Fibroblast of lung (primary cell): ENCODE measurements at regions not wholly inside any gene's neighbourhood (a gene's known extent, or its start where the extent isn't known, plus 50 kb on each side); places are given as distances from the start of the nearest gene placed in this dataset.

Source experiments
- DNase-seq, 2 donors: peaks; one replicate each; pipeline versions ENCODE4 v3.0.0 to v3.0.0-alpha.2; 2010; ENCODE audit warnings: low read depth in 2 of 2
- H2AFZ ChIP-seq: 2 replicates; pipeline ENCODE4 v1.5.1; 2012; ENCODE audit warnings: low read length, control low read depth, inconsistent platforms
- H3K27ac ChIP-seq: 2 replicates; pipeline ENCODE4 v1.5.1; 2011; ENCODE audit warnings: low read length, control low read depth; ENCODE audit not compliant: insufficient read depth
- H3K27me3 ChIP-seq: 2 replicates; pipeline ENCODE4 v1.5.1; 2011; ENCODE audit warnings: mild to moderate bottlenecking, low read length; ENCODE audit not compliant: control insufficient read depth, insufficient read depth
- H3K36me3 ChIP-seq: 2 replicates; pipeline ENCODE4 v1.5.1; 2011; ENCODE audit warnings: low read length; ENCODE audit not compliant: control insufficient read depth, insufficient read depth
- H3K4me1 ChIP-seq: 2 replicates; pipeline ENCODE4 v1.5.1; 2011; ENCODE audit warnings: low read length; ENCODE audit not compliant: control insufficient read depth, insufficient read depth; ENCODE audit errors: extremely low read depth
- H3K4me2 ChIP-seq: 2 replicates; pipeline ENCODE4 v1.5.1; 2011; ENCODE audit warnings: low read length, control low read depth; ENCODE audit not compliant: insufficient read depth; ENCODE audit errors: extremely low read depth
- H3K4me3 ChIP-seq, 4 experiments: fragments of 200-600 bp in 1 of 4; sonication (generic) in 1 of 4; replicated peaks in 1 of 4; 2 replicates each; pipeline ENCODE4 v1.5.1; 2011 to 2016; ENCODE audit warnings: low read length in 4 of 4, low read depth in 3 of 4, mild to moderate bottlenecking in 3 of 4, control low read depth in 2 of 4, inconsistent platforms in 1 of 4, mixed read lengths in 1 of 4; ENCODE audit not compliant: insufficient read depth in 1 of 4; ENCODE audit errors: control extremely low read depth in 1 of 4
- H3K79me2 ChIP-seq: 2 replicates; pipeline ENCODE4 v1.5.1; 2012; ENCODE audit warnings: mild to moderate bottlenecking, low read length, inconsistent platforms; ENCODE audit not compliant: control insufficient read depth, insufficient read depth
- H3K9ac ChIP-seq: 2 replicates; pipeline ENCODE4 v1.5.1; 2011; ENCODE audit warnings: mild to moderate bottlenecking, low read length, control low read depth; ENCODE audit not compliant: insufficient read depth
- H3K9me3 ChIP-seq: 2 replicates; pipeline ENCODE4 v1.5.1; 2012; ENCODE audit warnings: low read depth, low read length; ENCODE audit not compliant: control insufficient read depth, insufficient read depth
- H4K20me1 ChIP-seq: 2 replicates; pipeline ENCODE4 v1.5.1; 2011; ENCODE audit warnings: low read length; ENCODE audit not compliant: control insufficient read depth, insufficient read depth; ENCODE audit errors: extremely low read depth
- CTCF ChIP-seq, 2 donors: IDR thresholded peaks in 1 of 2; conservative IDR thresholded peaks in 1 of 2; 1 replicate in 1 of 2; 2 replicates in 1 of 2; pipeline ENCODE4 v1.5.1; 2011 to 2012; ENCODE audit warnings: low read length in 2 of 2, control low read depth in 1 of 2, inconsistent platforms in 1 of 2, low read depth in 1 of 2, mild to moderate bottlenecking in 1 of 2
- EZH2 ChIP-seq: IDR thresholded peaks from 2 replicates; pipeline ENCODE4 v1.5.1; 2012; ENCODE audit warnings: low read length, control low read depth, mild to moderate bottlenecking; ENCODE audit errors: missing control alignments

DNA sequence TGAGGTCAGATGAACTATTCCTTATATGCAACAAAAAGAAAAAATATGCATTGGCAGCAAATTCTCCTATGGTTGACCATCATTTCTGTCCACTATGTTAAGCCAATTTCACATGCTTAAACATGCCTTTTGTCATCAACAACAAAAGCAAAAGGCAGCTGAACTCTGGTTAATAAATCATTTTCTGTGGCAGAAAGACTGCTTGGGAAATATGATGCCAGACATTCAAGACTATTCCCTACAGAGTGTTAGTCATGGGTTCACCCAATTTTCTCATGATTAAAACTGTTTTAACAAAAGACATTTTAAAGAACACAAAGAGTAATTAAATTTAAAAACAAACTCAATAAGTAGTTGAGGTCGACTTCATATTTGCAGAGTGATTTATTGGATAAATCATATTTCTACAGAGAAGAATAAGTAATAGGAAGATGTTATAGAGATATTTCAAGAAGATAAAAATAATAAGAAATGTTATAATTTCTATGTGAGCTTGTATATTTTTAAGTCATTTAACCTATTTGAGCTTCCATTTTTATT lies 890.6 kb downstream of the STPG2 start:
- H4K20me1 ChIP-seq, result no peaks in the 10 kb centered on the region
- TF ChIP-seq CTCF (conservative IDR thresholded peaks at IDR 0.05 in 1 of 2, IDR thresholded peaks at IDR 0.05 in 1 of 2; ENCODE audit: low read depth in 1 of 2, low read length in 2 of 2) (no peak), EZH2 (no peak)
- H2AFZ ChIP-seq, result no peak overlapping the region
- no peaks in the 10 kb centered on the region for H3K4me1 ChIP-seq
- H3K27me3 ChIP-seq, result no peaks in the 10 kb centered on the region
- H3K27ac ChIP-seq, result no peak overlapping the region
- peak in 1 of 2 donors; percentile 0 for DNase-seq
- no peak overlapping the region for H3K4me3 ChIP-seq
- H3K4me2 ChIP-seq, result no peak overlapping the region
- H3K9me3 ChIP-seq, result no peaks in the 10 kb centered on the region
- no peaks in the 10 kb centered on the region for H3K36me3 ChIP-seq
- H3K9ac ChIP-seq, result no peak overlapping the region
- H3K79me2 ChIP-seq, result no peaks in the 10 kb centered on the region

DNA sequence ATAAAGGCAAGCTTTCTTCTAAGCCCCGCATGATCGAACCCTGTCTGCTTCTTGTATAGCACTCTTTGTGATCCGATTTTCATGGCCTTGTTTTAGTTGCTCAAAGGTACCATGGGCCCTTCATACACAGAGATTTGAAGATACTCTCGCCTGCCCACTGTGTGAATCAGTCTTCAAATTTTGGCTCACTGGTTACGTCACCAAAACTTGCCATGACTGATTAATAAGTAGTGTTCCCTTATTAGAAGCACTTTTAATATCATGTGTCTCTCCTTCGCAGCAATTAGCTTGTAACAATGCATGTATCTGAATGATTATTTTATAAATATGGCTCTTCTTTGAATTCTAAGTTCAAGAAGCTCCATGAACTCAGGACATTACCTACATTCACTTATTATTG lies 880.5 kb downstream of the STPG2 start:
- no peak overlapping the region for H3K9ac ChIP-seq
- no peaks in the 10 kb centered on the region for H3K36me3 ChIP-seq
- no peaks in the 10 kb centered on the region for H3K9me3 ChIP-seq
- H3K4me1 ChIP-seq, result no peaks in the 10 kb centered on the region
- H3K27me3 ChIP-seq, result no peaks in the 10 kb centered on the region
- no peak overlapping the region for H3K4me3 ChIP-seq
- TF ChIP-seq CTCF (conservative IDR thresholded peaks at IDR 0.05 in 1 of 2, IDR thresholded peaks at IDR 0.05 in 1 of 2; ENCODE audit: low read depth in 1 of 2, low read length in 2 of 2) (no peak), EZH2 (no peak)
- no peak overlapping the region for H3K4me2 ChIP-seq
- H3K27ac ChIP-seq, result no peak overlapping the region
- H3K79me2 ChIP-seq, result no peaks in the 10 kb centered on the region
- H4K20me1 ChIP-seq, result no peaks in the 10 kb centered on the region
- no peak overlapping the region for H2AFZ ChIP-seq
- no peak for DNase-seq

- no peaks in the 10 kb centered on the region for H3K9me3 ChIP-seq
- H3K79me2 ChIP-seq, result no peaks in the 10 kb centered on the region
- H3K36me3 ChIP-seq, result no peaks in the 10 kb centered on the region
- no peak for DNase-seq
- H3K4me2 ChIP-seq, result no peak overlapping the region
- H3K4me3 ChIP-seq, result no peak overlapping the region
- TF ChIP-seq CTCF (conservative IDR thresholded peaks at IDR 0.05 in 1 of 2, IDR thresholded peaks at IDR 0.05 in 1 of 2; ENCODE audit: low read depth in 1 of 2, low read length in 2 of 2) (no peak), EZH2 (no peak)
- H3K9ac ChIP-seq, result no peak overlapping the region
- H3K27ac ChIP-seq, result no peak overlapping the region
- H3K27me3 ChIP-seq, result no peaks in the 10 kb centered on the region
- no peaks in the 10 kb centered on the region for H3K4me1 ChIP-seq
- H4K20me1 ChIP-seq, result no peaks in the 10 kb centered on the region
- no peak overlapping the region for H2AFZ ChIP-seq
These were observed 873.2 kb downstream of the STPG2 start for GRCh38 chr4:97270051-97270450.
